ENCODE measurements at regions not wholly inside any gene's neighbourhood (a gene's known extent, or its start where the extent isn't known, plus 50 kb on each side); places are given as distances from the start of the nearest gene placed in this dataset.
"Not testable (repeated sequence)": the region's sequence is repeated elsewhere in the genome, so short reads cannot be mapped to it uniquely, and the experiment has no call there.

GRCh38 chr3:40753951-40754350 is 229.2 kb downstream of the ZNF621 start:
- CTCF ChIA-PET = no interaction called here
- no peak overlapping the region for H3K4me3 Mint-ChIP-seq

DNA sequence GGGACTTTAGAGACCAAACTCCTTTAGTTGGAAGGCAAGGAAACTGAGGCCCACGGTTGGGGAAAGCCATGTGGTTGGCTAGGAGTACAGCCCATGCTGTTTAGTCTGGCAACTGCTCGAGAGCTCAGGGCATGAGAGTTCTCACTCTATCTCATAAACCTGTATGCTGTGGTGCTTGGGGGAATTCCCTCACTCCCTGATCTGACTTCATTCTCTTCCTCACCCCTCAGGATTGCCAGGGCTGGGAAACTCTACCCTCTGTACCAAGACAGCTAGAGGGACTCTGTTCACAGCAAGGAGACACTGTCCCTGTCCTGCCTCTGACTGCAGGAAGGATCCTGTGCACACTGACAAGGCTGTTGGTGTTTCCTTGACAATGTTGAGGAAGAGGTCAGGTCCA is 230.2 kb downstream of the ZNF621 start:
- Mint-ChIP-seq H3K4me1 (no peaks in the 10 kb centered on the region), H3K4me3 (no peak overlapping the region), H3K36me3 (ENCODE audit: low read depth) (no peaks in the 10 kb centered on the region), H3K27me3 (peaks cover 10% of the 10 kb centered on the region), H3K27ac (no peak overlapping the region), H3K9me3 (no peaks in the 10 kb centered on the region)
- POLR2A ChIA-PET = no interaction called here
- no peak for DNase-seq
- CTCF ChIA-PET = no interaction called here

More at GRCh38 chr3:40753951-40754350, 229.2 kb downstream of the ZNF621 start:
- Mint-ChIP-seq H3K27me3 (peaks cover 9% of the 10 kb centered on the region), H3K9me3 (no peaks in the 10 kb centered on the region), H3K36me3 (ENCODE audit: low read depth) (no peaks in the 10 kb centered on the region), H3K27ac (no peak overlapping the region), H3K4me1 (no peaks in the 10 kb centered on the region)
- POLR2A ChIA-PET = no interaction called here
- DNase-seq = no peak

GRCh38 chr3:40756500-40756899 is 231.7 kb downstream of the ZNF621 start:
- ChIA-PET CTCF (no interaction called here), POLR2A (no interaction called here)
- no peak overlapping the region for H3K4me3 Mint-ChIP-seq
- no peak overlapping the region for H3K27ac Mint-ChIP-seq
- no peaks in the 10 kb centered on the region for H3K9me3 Mint-ChIP-seq
- no peaks in the 10 kb centered on the region for H3K4me1 Mint-ChIP-seq
- DNase-seq = no peak
- H3K27me3 Mint-ChIP-seq = peaks cover 12% of the 10 kb centered on the region
- H3K36me3 Mint-ChIP-seq (ENCODE audit: low read depth) = no peaks in the 10 kb centered on the region

DNA sequence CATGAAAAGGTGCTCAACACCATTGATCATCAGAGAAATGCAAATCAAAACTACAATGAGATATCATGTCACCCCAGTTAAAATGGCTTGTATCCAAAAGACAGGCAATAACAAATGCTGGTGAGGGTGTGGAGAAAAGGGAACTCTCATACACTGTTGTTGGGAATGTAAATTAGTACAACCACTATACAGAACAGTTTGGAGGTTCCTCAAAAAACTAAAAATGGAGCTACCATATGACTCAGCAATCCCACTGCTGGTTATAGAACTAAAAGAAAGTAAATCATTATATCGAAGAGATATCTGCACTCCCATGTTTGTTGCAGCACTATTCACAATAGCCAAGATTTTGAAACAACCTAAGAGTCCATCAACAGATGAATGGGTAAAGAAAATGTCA is 238.0 kb downstream of the ZNF621 start:
- H3K9me3 Mint-ChIP-seq; H3K36me3 Mint-ChIP-seq (ENCODE audit: low read depth); H3K27ac Mint-ChIP-seq; H3K27me3 Mint-ChIP-seq; H3K4me1 Mint-ChIP-seq; DNase-seq; H3K4me3 Mint-ChIP-seq; POLR2A ChIA-PET: not testable (repeated sequence)
- CTCF ChIA-PET = interaction anchor here (1.1 kb wide), 1 partner anchor 11 kb away, joined by 3 read pairs; no protein-coding TSS in a partner anchor

GRCh38 chr3:40763807-40764206 is 239.0 kb downstream of the ZNF621 start:
- CTCF ChIA-PET = no interaction called here
- Mint-ChIP-seq H3K36me3 (ENCODE audit: low read depth) (no peaks in the 10 kb centered on the region), H3K9me3 (no peaks in the 10 kb centered on the region), H3K4me3 (no peak overlapping the region), H3K27me3 (peaks cover 10% of the 10 kb centered on the region), H3K27ac (no peak overlapping the region), H3K4me1 (no peaks in the 10 kb centered on the region)
- DNase-seq = no peak
- POLR2A ChIA-PET = no interaction called here

DNA sequence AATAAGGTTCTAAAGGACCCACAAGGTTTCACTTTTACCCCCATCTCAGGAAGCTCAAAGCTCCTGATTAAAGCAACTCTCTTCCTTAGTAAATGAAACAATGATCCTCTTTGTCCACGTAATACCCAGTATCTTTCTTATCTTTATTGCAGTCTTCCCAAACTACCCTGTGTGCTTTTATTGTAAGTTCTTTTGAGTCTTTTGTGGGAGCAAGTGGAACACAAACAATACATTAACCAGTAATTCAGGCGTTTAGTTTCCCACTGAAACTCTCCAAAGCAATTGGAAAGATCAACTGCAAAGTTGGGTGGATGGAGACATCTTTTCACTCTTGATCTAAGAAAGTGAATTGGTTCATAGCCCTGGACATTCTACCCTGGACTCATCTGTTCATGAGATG is 240.0 kb downstream of the ZNF621 start:
- CTCF ChIA-PET = no interaction called here
- POLR2A ChIA-PET = no interaction called here
- Mint-ChIP-seq H3K4me3 (no peak overlapping the region), H3K27ac (no peak overlapping the region), H3K36me3 (ENCODE audit: low read depth) (no peaks in the 10 kb centered on the region), H3K9me3 (no peaks in the 10 kb centered on the region), H3K4me1 (no peaks in the 10 kb centered on the region), H3K27me3 (peaks cover 10% of the 10 kb centered on the region)
- DNase-seq = no peak

DNA sequence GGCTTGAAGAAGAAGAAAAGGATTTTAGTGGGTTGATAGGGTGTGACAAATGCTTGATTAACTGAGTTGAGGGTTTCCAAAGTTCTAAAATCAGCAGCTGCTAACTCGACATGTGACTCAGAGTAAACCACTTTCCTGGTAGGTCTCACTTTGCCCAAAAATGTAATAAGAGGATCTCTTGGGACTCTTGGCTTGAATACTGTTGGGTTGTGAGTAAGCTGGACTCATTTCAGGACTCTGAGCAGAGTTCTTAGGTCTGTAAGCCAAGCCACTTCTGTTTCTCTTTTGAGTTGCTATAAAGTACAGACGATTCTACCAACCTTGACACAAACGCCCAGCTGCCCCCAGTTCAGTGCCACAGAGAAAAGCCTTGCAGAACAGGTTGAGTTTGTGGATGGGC is 241.1 kb downstream of the ZNF621 start:
- Mint-ChIP-seq H3K9me3 (no peaks in the 10 kb centered on the region), H3K27me3 (peaks cover 7% of the 10 kb centered on the region), H3K36me3 (ENCODE audit: low read depth) (no peaks in the 10 kb centered on the region), H3K4me3 (no peak overlapping the region), H3K27ac (no peak overlapping the region), H3K4me1 (peaks cover 3% of the 10 kb centered on the region)
- ChIA-PET POLR2A (no interaction called here), CTCF (no interaction called here)
- DNase-seq = no peak

GRCh38 chr3:40766396-40766795 is 241.6 kb downstream of the ZNF621 start:
- Mint-ChIP-seq H3K4me3 (no peak overlapping the region), H3K4me1 (peaks cover 3% of the 10 kb centered on the region), H3K9me3 (no peaks in the 10 kb centered on the region), H3K27ac (no peak overlapping the region), H3K27me3 (peaks cover 7% of the 10 kb centered on the region), H3K36me3 (ENCODE audit: low read depth) (no peaks in the 10 kb centered on the region)
- ChIA-PET POLR2A (no interaction called here), CTCF (no interaction called here)
- no peak for DNase-seq

GRCh38 chr3:40768046-40768445 is 243.3 kb downstream of the ZNF621 start:
- H3K4me1 Mint-ChIP-seq = peaks cover 3% of the 10 kb centered on the region
- ChIA-PET CTCF (no interaction called here), POLR2A (no interaction called here)
- H3K36me3 Mint-ChIP-seq (ENCODE audit: low read depth) = no peaks in the 10 kb centered on the region
- H3K4me3 Mint-ChIP-seq = no peak overlapping the region
- no peak overlapping the region for H3K27ac Mint-ChIP-seq
- no peaks in the 10 kb centered on the region for H3K9me3 Mint-ChIP-seq
- peaks cover 1% of the 10 kb centered on the region for H3K27me3 Mint-ChIP-seq
- DNase-seq = no peak

DNA sequence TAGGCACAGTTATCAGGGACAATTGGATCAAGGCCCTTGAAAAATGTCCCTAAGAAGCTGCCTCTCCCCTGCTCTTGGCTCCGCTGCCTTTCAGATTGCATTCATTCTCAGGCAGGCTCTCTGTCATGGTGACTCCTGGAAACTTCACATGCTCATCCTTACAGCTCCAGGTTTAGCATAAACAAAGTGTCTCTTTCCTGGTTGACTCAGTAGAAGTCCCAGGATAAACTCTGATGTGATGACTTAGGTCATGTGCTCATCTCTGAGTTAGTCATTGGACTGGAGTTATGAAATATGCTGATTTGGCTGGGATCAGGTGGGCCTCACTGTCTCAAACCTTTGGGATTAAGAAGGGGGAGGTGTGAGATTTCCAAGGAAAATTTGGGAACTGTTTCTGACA is 243.8 kb downstream of the ZNF621 start:
- no peak overlapping the region for H3K4me3 Mint-ChIP-seq
- no peaks in the 10 kb centered on the region for H3K36me3 Mint-ChIP-seq (ENCODE audit: low read depth)
- no peak overlapping the region for H3K27ac Mint-ChIP-seq
- no peaks in the 10 kb centered on the region for H3K9me3 Mint-ChIP-seq
- CTCF ChIA-PET = no interaction called here
- H3K4me1 Mint-ChIP-seq = peaks cover 3% of the 10 kb centered on the region
- no peak for DNase-seq
- POLR2A ChIA-PET = no interaction called here
- H3K27me3 Mint-ChIP-seq = no peaks in the 10 kb centered on the region

- Mint-ChIP-seq H3K4me1 (peaks cover 3% of the 10 kb centered on the region), H3K27ac (no peak overlapping the region), H3K4me3 (no peak overlapping the region), H3K9me3 (no peaks in the 10 kb centered on the region), H3K27me3 (peaks cover 2% of the 10 kb centered on the region), H3K36me3 (ENCODE audit: low read depth) (no peaks in the 10 kb centered on the region)
- DNase-seq = no peak
- ChIA-PET POLR2A (no interaction called here), CTCF (no interaction called here)
Measured at GRCh38 chr3:40770061-40770460, 245.3 kb downstream of the ZNF621 start.

GRCh38 chr3:40771112-40771511 is 246.4 kb downstream of the ZNF621 start:
- no peak overlapping the region for H3K4me3 Mint-ChIP-seq
- peaks cover 6% of the 10 kb centered on the region for H3K27me3 Mint-ChIP-seq
- POLR2A ChIA-PET = no interaction called here
- H3K36me3 Mint-ChIP-seq (ENCODE audit: low read depth) = no peaks in the 10 kb centered on the region
- H3K4me1 Mint-ChIP-seq = peaks cover 3% of the 10 kb centered on the region
- CTCF ChIA-PET = no interaction called here
- no peaks in the 10 kb centered on the region for H3K9me3 Mint-ChIP-seq
- H3K27ac Mint-ChIP-seq = no peak overlapping the region
- no peak for DNase-seq

DNA sequence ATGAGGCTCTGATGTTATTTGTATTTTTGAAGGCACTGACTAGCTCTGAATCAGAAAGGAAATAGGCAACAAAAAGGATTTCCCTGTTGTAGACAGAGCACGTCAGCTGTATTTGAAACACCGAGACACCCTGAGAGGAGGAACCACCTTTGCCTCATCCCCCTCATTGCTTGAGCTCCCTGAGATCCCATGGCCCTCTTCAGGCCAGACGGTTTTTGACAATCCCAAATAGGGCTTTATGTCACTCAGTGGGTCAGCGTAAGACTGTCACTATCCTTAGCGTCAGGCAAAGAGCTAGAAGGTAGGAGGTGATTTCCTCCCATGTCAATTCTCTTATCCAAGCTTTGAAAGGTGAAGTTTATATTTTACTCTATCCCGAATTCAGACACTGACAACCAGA is 254.3 kb downstream of the ZNF621 start:
- no peaks in the 10 kb centered on the region for H3K36me3 Mint-ChIP-seq (ENCODE audit: low read depth)
- ChIA-PET CTCF (no interaction called here), POLR2A (no interaction called here)
- no peaks in the 10 kb centered on the region for H3K9me3 Mint-ChIP-seq
- peaks cover 9% of the 10 kb centered on the region for H3K27me3 Mint-ChIP-seq
- no peak for DNase-seq
- H3K27ac Mint-ChIP-seq = no peak overlapping the region
- no peak overlapping the region for H3K4me3 Mint-ChIP-seq
- no peaks in the 10 kb centered on the region for H3K4me1 Mint-ChIP-seq

GRCh38 chr3:40780291-40780924 is 255.6 kb downstream of the ZNF621 start:
- Mint-ChIP-seq H3K9me3 (no peaks in the 10 kb centered on the region), H3K27ac (no peak overlapping the region), H3K36me3 (ENCODE audit: low read depth) (no peaks in the 10 kb centered on the region), H3K4me1 (no peaks in the 10 kb centered on the region), H3K27me3 (peaks cover 7% of the 10 kb centered on the region), H3K4me3 (no peak overlapping the region)
- DNase-seq = no peak
- ChIA-PET POLR2A (no interaction called here), CTCF (no interaction called here)
